GM11168 (cell line): ENCODE measurements at regions not wholly inside any gene's neighbourhood (a gene's known extent, or its start where the extent isn't known, plus 50 kb on each side); places are given as distances from the start of the nearest gene placed in this dataset.

Source experiments
- in situ Hi-C: fragments of 300-500 bp; cut with MboI; formaldehyde crosslinking; loops from one replicate; pipeline ENCODE4 v1.12.0; 2022; ENCODE audit warnings: low sequenced_read_pairs; ENCODE audit not compliant: unreplicated experiment

DNA sequence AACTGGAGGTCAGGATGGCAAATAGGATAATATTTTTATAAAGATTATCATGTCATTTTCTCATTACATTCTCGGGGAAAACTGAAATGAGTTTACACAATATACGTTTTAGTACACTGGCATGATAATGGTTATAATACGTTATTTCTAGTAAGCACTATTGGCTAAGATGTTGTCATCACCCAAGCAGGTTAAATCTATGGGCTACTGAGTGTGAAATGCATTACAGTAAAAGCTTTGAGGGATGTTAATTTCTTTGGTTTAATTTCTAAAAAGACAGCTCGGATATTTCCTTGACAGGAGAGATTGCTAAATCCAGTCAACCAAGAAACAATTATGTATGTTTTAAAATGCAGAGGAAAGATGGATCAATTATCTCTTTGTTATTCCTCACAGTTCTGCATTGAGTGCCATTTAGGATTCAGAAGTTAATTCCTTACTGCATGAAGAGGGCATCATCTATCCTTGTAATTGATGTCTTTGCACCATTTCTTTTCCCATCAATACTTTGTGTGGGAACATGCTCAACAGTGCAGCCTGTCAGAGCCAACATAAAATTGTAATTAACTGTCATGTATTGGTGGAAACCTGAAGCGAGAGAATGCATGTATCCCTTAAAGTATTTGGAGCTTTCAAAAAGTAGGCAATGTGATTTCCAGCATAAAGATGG is 222.4 kb upstream of the ZP4 start:
- in situ Hi-C loops, result no loop called here

DNA sequence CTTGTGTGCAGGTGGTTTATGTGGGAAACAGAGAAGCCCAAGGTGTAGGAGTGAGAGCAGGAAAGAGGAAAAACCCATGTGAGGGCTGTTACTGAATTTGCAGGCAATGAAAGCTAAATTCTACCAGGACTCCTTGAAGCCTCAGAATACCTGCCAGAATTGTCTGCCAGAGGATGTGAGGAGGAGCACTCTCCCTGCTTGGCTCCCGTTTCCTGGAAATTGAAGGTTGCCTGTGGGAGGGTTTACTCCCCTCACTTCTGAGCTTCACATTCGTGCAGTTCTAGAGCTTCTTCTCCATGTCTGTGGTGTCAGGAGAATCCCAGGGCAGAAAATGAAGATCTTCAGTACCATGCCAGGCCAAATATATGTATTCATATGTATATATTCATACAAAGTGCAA is 220.8 kb upstream of the ZP4 start:
- in situ Hi-C loops, result no loop called here

GRCh38 chr1:238111081-238111480 is 220.4 kb upstream of the ZP4 start:
- in situ Hi-C loops, result no loop called here

DNA sequence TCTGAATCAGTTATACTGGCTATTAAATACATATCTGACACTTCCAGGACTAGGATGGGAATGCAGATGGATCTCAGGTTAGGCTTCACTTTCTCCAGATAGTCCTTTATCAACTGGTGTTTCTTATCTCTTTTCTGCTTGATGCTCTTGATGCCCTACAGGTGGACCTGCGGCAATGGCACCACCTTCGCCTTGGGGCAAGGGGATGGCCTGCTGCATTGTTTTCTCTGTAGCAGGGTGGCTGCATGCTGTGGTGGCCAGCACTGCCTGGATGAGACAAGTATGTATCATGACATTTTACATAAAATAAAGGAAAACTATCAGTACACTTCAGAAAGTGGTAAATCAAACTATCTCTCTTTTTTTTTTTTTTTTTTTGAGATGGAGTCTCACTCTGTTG is 217.7 kb upstream of the ZP4 start:
- in situ Hi-C loops, result no loop called here

DNA sequence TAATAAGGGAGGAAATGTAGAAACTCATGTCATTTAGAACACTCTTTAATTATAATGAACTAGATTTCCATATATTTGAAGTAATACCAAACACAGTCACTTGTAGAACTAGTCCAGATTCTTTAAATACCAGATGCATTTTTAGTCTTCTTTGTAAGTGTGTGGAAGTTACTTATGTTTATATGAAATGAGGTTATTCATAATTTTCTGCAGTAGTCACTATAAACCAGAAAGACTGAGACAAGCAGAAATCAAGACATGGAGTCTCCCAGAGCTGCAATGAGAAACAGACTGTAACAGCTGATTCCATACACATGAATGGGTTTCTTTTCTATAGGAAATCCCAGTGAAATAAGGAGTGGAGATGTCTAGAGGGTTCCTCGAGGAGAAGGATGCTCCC is 216.6 kb upstream of the ZP4 start:
- in situ Hi-C loops, result no loop called here

- in situ Hi-C loops, result no loop called here
Observed at GRCh38 chr1:238104752-238105151, 214.0 kb upstream of the ZP4 start.

GRCh38 chr1:238101923-238102322 is 211.2 kb upstream of the ZP4 start:
- in situ Hi-C loops, result no loop called here

- in situ Hi-C loops, result no loop called here
Observed at GRCh38 chr1:238099871-238100270, 209.1 kb upstream of the ZP4 start.

DNA sequence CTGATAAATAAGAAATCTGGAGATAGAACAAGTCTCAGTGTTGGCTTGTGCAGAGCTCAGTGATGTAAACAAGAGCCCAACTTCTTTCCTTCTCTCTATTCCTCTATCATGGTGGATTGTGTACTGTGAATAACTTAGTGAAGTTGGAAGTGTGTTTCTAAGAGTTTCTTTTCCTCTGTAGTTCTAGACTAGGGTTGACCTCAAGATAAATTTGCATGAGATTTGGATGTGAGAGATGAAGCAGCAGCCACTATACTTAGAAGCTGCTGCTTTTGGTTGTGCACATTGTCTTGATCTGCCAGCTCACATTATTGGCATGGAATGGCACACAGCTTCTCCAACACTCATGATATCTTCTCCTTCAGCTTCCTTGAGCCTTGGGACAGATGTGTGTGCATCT is 198.9 kb upstream of the ZP4 start:
- in situ Hi-C loops, result no loop called here

GRCh38 chr1:238088560-238089290 is 198.0 kb upstream of the ZP4 start:
- in situ Hi-C loops, result no loop called here

- in situ Hi-C loops, result no loop called here
Observed at GRCh38 chr1:238073991-238074390, 183.3 kb upstream of the ZP4 start.

DNA sequence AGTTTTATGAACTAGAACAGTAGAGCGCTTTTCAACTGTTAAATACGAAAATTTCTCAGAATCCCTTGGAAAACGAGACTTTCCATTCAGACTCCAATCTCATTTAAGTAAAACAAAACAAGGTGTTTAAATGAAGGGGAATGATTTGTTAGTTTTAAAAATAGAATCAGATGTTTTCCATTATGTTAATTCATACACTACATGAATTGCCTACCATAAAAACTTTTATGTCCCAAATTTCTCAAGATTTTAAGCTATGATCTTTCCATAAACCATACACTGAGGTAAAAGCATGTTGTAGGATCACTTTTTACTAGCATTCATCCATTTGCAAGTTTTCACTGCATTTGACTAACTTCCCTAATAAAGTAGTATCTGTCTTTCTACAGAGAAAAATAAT is 180.3 kb upstream of the ZP4 start:
- in situ Hi-C loops, result no loop called here

- in situ Hi-C loops, result no loop called here
Observed at GRCh38 chr1:238063454-238063853, 172.7 kb upstream of the ZP4 start.

GRCh38 chr1:238061967-238062613 is 171.4 kb upstream of the ZP4 start:
- in situ Hi-C loops, result no loop called here

- in situ Hi-C loops, result no loop called here
Observed at GRCh38 chr1:238060061-238060460, 169.3 kb upstream of the ZP4 start.

GRCh38 chr1:238052496-238053266 is 162.0 kb upstream of the ZP4 start:
- in situ Hi-C loops, result no loop called here

DNA sequence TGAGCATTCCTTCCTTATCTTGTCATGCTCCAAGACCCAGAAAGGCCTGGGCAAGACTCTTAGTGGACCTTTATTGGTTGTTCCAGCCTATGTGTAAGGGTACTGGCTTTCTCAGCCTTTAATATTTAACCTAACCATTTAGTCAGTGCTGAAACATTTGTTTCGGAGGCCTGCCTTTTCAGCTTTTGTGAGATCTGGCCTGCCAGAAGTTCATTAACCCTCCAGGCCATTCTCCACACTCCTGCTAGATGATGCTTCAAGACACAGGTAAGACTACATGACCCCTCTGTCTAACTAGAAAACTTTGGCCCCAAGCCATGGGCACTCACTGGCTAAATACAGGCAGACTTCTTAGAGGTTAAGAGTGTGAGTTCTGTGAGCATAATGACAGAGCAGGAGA is 138.4 kb upstream of the ZP4 start:
- in situ Hi-C loops, result no loop called here

GRCh38 chr1:238027366-238027765 is 136.6 kb upstream of the ZP4 start:
- in situ Hi-C loops, result no loop called here

DNA sequence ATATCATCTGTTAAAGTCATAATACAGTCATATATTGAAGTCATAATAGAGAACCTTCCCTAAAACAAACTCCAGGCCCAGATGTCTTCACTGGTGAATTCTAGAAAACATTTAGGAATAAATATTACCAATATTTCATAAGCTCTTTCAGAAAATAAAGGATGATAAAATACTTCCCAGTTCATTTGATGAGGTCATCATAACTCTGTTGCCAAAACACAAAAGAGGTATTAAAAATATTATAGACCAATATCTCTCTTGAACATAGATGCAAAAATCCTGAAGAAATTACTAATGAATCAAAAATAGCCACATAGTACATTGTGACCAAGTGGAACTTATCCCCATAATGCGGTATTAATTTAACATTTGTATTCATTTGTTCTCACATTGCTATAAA is 132.4 kb upstream of the ZP4 start:
- in situ Hi-C loops, result no loop called here

DNA sequence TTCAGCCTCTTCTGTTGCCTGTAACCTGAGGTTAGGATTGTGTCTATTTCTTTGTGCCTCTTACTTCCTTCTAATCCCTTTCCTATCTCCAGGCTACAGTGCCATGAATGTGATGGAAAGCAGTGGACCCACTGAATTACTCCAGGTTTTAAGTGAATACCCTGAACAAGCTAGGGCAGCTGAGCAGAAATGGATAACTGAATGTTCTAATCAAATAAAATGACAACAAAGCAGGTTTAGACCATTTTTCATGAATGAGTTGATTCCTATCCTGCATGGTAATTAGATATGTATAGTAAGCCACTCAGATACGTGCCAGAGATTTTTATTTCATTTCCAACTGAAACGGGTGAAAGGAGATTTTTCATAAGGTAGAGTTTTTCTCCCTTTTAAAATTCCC is 127.5 kb upstream of the ZP4 start:
- in situ Hi-C loops, result no loop called here

DNA sequence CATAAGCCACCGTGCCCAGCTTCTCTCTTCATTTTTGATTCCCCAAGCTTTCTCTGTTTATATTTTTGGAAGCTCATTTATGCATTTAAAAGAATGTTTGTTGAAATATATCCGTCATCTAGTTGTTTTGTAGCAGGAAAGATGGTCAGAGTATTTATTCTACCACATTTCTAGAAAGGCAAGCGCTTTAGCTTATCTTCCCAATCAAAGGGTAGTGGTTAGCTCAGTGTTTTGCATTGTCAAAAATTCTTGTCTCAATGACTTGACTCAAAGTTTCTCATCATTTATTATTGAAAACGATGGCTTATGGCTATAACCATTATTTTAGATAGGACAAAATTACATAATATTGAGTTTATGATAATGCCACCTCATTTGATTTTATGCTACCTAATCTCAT is 116.1 kb upstream of the ZP4 start:
- in situ Hi-C loops, result no loop called here
